ENCODE measurements at regions not wholly inside any gene's neighbourhood (a gene's known extent, or its start where the extent isn't known, plus 50 kb on each side); places are given as distances from the start of the nearest gene placed in this dataset.

DNA sequence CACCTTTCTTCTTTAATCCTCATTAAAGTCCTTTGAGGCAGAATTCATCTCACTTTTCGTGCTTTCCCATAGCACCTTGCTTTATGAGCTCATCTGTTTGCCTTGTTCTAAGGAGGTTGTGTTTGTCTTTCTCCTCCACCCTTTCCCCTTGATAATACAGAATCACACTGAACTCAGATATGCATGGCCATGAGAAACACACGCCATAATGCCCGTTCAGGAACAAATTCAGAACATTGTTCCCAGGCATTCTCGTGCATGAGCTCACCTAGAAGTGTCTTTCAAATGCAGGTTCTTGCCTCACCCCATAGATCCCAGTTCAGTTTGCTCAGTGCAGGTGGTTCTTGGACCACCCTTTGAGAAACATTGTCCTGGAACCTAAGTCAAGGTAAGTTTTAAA is 71.1 kb downstream of the TMEM114 start:
- DNase-seq (ENCODE audit: low read depth), result no peak

DNA sequence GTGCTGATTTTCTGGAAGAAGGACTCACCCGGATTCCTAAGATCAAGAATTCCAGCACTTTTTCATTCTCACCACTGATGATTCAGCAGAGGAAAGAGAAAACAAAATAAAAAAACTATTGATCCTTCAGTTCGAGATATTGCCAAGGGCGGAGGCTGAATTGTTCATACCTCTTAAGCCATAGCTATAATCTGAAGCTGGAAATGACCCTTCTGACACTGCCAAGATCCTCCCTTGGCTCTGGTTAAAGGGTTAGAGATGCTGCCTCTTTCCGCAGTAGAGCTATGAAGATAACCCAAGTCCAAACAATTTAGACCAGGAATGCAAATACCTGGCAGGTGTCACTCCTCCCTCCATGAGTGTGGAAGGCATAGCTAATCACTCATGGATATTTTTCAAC is 73.0 kb downstream of the TMEM114 start:
- DNase-seq (ENCODE audit: low read depth), result no peak

DNA sequence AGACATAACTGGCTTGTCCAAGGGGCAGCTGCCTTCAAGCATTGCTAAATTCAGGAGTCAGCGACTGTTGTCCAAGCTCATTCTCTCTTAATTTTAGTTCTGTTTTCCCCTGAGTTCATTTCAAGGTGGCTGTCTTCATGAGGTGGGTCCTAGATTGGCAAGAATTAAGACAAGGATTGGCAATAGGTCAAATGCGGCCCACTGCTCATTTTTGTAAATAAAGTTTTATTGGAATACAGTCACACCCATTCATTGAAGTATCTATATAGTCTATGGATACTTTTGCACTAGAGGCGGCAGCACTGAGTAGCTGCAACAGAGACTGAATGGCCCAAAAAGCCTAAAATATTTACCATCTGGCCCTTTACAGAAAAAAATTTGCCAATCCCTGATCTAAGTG is 73.8 kb downstream of the TMEM114 start:
- no peak for DNase-seq (ENCODE audit: low read depth)

DNA sequence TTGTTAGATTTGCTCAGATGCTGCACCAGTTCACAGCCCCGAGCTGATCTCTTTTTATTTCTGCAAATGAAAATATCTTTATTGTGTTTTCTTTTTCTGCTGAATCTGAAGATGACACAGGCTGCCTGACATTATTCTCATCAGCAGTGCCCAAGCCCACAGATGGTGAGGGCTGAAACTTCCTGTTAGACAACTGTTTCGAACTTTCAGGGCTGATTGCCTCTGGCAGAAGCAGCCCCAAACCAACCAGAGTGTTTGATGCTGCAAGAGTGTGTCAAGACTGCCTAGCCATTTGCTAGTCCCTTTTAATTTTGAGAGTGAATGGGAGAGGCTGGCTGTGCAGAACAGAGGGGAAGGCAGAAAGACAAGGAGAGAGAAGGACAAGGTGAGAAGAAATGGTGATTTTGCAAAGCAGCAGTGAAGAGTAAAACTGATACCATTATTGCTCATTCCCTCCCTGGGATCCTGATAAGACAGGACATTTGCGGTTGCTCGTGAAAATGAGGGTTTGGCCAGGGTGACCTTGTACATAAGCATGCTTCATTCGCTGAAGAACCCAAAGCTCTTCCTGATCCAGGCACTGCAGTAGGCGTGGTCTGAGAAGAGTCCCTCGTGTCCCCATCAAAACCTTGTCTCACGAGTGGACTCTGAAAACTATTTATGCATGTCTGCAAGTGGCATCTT is 77.2 kb downstream of the TMEM114 start:
- DNase-seq (ENCODE audit: low read depth), result no peak

DNA sequence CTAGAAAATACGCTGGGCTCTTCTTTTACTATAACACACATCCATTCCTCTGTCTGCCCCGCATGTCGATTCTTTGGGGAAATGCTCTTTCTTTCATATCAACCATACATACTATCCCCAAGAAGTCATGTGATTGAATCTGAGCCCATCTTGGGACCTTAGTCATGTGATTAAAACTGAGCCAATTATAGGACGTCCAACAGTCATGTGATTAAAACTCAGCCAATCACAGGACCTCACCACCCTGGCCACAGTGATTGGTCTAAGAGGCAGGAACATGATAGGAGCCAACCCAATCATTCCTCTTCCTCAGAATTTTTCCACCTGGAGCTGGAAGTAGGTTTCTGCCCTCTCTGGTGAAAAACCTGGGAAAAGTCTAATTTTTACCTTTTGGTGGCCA is 78.8 kb downstream of the TMEM114 start:
- no peak for DNase-seq (ENCODE audit: low read depth)

DNA sequence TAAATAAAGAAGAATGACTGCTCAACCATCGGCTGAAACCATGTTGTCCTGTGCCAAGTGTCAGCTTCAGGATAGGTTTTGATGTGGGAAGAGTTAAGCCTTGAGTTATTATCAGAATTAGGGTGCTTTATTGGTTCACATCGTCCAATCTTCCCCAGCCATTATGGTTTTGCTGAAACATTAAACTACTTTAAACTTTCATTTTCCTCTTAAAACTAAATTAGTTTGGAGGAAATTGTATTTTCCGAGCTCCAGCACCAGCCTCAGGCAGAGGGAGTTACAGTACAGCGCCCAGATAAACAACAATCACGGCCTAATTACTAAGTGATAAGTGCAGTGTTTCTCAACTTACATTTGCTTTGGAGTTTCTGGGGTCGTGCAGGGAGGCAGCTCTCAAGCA is 80.2 kb downstream of the TMEM114 start:
- DNase-seq (ENCODE audit: low read depth), result no peak

DNA sequence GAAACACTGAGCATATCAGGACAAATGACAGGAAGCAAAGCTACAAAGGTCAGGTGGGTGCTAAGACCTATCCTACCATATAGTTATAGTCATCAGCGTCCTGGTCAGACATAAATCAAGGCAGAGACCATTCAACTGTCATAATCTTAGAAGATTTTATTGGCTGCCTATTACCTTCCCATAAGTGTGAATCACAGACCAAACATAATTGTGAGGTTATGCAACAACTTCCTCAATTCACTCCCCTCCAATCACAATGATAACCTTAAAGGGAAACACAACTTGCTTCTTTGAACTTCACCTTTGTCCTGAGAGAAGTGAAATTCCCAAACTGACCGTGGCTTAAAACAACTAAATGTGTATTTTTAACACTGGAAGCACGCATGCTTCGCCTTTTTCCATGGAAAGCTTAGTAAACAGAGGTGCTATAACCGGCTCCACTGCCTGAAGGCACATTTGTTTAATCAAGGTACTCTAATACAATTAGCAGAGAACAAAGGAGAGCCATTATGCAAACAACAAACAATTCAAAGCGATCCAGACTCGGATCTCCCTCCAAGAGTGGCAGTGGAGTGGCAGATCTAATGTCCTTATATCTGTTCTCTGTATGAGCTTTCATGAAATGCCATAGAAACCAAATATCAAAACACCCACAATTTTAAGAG is 84.9 kb downstream of the TMEM114 start:
- no peak for DNase-seq (ENCODE audit: low read depth)

DNA sequence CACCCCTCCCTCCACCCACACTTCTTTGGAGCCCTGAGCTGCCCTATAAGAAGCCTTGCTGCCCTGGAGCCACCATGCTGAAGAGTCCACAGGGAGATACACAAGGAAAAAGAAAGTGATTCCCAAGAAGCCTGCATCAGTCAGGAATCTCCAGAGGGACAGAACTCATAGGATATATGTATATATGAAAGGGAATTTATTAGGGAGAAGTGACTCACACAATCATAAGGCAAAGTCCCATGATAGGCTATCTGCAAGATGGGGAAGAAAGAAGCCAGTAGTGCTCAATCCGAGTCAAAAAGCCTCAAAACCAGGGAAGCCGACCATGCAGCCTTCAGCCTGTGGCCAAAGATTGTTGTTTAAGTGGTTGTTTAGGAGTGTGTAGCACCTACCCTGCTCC is 87.9 kb downstream of the TMEM114 start:
- no peak for DNase-seq (ENCODE audit: low read depth)

DNA sequence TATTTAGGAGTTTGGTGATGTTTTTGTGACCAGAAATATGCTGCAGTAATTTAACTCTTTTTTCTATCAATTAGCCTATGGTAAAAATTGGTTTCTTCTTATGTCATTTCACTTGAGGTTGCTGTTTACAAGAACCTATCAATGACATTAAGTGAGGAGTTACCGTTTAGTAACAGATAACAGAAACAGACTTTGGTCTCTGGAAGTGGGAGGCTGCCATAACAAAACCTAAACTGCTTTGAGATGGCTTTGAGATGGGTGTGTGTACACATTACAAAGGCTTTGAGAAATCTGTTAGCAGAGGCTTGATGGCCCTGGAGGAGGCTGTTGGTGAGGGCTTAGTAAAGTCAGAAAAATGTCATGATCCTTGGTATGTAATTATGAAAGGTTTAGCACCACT is 90.0 kb downstream of the TMEM114 start:
- DNase-seq (ENCODE audit: low read depth), result no peak

DNA sequence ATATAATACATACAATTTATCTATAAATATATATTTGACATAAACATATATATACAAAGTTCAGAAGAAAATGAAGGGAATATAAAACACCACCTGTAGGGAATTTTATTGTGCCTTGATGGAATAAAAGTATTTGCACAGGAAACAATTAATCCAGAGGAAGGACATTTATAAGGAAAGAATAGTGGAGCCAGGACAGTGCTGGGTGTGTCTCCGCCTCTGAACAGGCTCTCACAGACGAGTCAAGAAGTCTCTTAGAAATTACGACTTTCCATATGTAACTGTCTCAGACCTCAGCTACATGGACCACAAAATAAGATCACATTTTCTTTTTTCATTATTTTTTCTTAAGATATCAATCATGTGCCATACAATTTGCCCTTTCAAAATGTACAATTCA is 93.9 kb downstream of the TMEM114 start:
- no peak for DNase-seq (ENCODE audit: low read depth)

DNA sequence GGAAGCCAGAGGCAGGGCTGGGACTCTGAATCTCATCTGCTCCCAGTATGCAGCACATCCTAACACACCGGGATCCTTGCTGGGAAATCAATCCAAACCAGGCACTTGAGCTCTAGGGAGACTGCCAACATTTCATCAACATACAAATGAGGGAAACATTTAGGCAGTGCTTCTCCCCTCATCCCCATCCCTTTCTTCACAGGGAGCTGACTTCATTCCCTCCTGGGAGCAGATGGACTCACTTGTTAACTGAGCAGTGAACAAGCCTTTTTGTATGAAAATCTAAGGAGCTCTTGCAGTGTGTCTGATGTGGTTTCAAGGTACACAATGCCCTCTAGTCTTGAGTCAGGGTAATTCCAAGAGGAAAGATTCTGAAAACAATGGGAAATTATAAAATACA is 96.3 kb downstream of the TMEM114 start:
- DNase-seq (ENCODE audit: low read depth), result no peak

DNA sequence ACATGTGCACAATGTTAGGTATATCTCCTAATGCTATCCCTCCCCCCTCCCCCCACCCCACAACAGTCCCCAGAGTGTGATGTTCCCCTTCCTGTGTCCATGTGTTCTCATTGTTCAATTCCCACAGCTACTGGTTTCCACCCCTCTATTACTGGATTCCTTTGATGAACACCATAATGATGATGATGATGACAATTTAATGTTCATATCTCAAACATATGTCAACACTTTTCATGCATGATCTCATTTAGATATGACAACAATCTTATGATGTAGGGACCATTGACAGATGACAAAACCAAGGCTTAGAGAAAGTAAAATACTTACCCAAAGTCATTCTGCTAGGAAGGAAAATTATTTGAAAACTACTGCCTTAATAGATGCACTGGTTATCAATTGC is 97.6 kb downstream of the TMEM114 start:
- no peak for DNase-seq (ENCODE audit: low read depth)

DNA sequence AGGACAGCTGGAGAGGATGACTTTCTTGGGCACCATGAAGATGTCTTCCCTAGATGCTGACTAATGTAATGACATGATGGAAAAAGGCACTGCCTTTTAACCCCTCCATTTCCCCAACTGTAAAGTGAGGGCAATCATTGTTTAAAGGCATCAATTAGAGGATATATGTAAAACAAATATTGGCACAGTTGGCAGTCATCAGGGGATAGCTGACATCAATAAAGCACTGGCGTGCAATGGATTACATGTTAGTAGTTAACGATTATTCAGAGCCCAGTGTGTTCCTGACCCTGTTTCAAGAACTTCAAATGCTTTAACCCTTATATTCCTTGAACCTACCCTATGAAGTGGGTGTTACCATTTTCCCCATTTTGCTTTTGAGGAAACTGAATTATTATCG is 100.7 kb downstream of the TMEM114 start:
- no peak for DNase-seq (ENCODE audit: low read depth)

DNA sequence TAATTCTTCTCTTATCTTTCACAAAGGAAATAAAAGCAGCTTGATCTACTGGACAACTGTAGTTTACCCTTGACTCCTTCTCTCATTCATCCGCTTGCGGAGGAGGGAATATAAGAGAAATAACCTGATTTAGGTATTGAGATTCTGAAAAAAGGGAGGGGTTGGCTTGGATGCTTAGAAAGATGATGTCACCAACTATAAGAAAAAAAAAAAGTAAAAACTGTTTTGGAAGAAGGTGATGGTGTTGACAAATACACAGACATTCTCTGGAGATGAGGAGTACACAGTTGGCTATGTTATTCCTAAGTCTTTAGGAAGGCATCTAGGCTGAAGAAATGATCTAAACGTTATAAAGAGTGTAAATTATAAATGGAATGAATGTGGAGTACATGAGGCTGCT is 103.3 kb downstream of the TMEM114 start:
- no peak for DNase-seq (ENCODE audit: low read depth)

DNA sequence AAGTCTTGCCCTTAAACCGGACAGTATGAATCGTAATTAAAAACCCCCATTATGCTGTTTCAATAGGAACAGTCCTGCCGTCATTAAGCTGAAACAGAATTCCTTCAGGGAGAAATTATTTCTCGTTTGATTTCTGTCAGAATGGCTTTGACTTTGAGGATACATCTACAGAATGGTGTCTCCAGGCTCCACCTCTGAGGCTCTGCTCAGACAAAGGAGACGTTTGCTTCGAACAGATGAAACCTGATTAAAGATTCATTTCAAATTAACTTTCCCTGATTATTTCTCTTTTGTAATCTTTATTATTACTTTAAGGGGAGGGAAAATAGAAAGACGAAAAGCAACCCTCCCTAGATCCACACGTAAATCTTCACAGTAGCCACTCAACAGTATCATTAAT is 106.9 kb downstream of the TMEM114 start:
- no peak for DNase-seq (ENCODE audit: low read depth)

DNA sequence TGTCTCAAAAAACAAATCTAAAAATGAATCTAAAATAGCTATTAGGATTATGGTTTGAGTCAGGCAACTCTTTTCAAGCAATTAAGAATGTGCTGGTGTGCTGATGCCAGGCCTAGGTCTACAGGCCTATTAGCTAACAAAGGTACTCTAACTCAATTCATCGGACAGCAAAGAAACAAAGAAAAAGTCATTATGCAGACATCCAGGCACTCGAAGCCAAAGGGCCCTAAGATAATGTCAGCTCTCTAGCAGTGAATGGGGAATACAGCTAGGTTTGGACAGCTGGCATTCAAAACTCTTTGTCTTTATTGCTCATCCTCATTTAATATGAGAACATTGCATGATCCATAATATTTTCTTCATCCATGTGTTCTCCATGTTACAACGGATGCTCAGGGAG is 108.5 kb downstream of the TMEM114 start:
- no peak for DNase-seq (ENCODE audit: low read depth)

DNA sequence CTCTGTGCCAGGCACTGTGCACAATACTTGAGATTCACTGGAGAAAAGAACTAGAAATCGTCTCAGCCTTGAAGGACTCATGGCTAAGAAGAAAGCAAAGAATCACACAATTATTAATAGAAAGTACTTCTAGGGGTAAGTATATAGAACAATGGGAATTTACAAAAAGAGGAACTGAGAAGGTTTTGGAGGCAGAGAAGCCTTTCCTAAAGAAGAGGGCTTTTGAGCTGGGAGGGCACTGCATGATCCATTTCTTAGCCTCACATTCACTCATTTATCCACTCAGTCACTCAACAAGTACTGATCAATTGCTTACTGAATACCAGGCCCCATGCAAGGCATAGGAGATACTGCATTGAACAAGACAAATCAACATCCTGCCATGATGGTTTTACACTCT is 113.5 kb downstream of the TMEM114 start:
- no peak for DNase-seq (ENCODE audit: low read depth)

DNA sequence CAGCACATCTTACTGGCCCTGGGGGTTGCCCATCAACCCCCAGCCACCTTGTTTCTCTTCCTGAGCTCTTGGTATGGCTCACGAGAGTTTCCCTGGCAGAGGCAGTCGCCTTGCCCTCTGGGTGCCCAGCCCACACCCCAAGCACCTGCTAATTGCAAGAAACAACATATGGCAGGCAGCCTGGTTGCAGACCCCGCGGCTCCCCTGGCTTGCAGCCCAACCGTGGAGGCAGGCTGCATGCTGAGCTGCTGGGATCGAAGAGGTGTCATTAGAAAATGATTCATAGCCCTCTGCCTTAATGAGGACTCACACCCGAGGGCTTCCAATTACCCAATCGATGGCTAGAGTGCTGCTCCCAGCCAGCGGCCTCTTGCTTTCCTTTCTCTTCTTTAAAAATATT is 115.7 kb downstream of the TMEM114 start:
- no peak for DNase-seq (ENCODE audit: low read depth)

DNA sequence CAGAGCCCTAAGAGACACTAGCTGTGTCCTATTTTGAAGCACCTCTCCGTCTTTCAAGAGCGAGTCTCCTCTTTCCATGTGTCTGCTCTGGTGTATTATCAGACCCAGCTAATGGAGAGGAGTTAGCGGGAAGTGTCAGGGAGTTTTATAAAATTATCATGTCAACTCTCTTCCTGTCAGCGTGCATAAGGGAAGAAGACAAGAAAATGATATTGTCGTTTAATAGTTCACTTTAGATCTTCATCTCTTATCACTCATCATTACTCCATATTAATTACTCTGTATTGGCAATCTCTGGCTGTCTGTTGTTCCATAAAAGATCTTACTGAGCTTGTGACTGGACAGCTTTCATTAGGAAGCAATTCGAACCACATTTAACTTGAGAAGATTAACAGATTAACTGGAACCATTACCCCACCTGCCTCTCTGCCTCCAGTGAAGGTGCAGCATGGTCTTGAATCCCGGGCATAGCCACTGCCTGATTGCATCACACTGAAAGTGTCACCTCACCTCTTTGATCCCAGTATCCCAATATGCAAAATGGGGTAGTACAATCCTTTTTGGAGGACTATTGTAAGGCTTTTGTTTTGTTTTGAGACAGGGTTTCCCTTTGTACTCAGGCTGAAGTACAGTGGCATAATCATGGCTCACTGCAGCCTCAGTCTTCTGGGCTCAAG is 121.1 kb downstream of the TMEM114 start:
- no peak for DNase-seq (ENCODE audit: low read depth)

DNA sequence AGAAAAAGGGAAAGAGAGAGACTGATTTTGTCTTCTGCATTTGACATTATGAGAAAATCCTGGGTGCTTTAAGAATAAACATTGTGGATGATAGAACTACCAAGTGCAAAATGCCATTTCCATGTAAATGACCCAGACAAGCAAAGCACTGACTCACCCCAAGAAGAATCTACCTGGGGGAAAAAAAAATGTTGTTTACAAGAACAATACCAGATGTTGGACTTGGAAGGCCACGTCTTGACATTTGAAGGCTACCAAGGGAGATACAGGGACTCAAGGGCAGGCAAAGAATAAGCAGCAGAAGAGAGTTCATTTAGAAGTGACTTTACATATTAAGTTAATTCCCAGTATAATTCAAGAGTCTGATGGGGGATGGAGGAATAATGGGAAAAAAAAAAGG is 125.3 kb downstream of the TMEM114 start:
- no peak for DNase-seq (ENCODE audit: low read depth)

DNA sequence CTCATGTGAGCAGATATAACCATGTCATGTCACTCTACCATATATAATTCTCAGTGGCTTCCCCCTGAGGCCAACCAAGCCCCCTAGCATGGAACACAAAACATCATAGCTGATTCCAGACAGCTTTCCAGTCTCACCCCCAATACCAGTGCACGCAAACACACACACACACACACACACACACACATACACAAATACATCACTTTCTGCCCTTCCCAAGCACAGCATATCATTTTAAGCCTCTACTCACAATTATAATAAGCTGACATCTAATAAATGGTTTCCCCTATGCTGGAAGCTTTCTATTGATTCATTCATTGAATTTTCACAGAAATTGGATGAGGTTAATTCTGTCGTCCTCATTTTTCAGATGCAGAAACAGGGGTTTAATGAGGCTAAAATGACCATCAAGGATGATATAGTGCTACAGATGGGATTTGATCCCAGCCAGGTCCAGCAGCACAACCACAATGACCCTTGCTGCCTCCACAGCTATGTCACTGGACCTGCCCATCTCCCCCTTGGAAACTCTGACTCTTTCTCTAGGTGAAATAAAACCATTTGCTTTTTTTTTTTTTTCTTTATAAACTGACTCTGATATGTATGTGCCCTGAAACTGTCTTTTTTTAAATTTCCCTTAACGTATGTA is 131.1 kb downstream of the TMEM114 start:
- no peak for DNase-seq (ENCODE audit: low read depth)

DNA sequence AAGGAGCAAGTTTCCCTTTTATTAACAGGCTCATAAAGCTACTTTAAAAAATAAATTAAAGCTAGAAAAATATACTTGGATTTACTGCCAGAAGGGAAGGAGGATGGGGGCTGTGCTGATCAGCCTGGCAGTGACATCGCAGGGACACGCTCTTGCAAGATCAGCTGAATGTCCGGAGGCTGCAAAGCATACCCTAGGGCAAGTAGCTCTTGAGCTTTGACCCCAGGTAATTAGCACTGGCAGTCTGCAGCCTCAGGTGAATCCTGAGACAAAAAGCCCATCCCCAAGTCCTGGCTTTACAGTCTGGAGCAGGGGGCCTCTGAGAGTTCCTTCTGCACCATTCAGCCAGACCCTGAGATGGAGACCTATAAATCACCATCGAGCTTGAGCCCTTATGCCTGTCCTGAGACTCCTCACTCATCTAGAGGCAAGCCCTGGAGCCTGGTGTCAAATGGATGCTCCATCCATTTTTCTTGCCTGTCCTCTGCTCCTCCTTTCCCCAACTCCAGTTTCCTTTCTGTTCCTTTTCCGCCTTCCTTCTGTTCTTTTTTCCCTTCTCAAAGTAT is 131.7 kb downstream of the TMEM114 start:
- no peak for DNase-seq (ENCODE audit: low read depth)

DNA sequence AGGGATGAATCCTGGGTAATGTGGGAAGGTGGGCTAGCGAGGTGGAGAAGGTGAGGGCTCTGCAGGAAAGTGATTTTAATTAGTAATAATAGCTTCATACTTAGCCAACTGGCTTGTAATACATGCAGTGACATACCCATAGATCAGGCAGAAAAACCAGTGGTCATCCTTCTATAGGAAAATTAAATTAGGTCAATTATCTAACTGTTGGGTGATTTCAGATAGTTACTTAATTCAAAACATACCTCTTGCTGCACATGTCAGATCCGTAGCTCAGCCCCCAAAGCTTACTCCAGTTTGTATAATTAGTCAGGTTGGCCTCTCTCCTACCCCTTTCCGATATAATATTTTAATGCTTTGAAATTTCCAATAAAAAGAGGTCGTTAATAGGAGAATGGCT is 137.0 kb downstream of the TMEM114 start:
- DNase-seq (ENCODE audit: low read depth), result no peak

All from RPMI7951 (cell line).